ENCODE measurements at regions not wholly inside any gene's neighbourhood (a gene's known extent, or its start where the extent isn't known, plus 50 kb on each side); places are given as distances from the start of the nearest gene placed in this dataset.
"Not testable (repeated sequence)": the region's sequence is repeated elsewhere in the genome, so short reads cannot be mapped to it uniquely, and the experiment has no call there.

DNA sequence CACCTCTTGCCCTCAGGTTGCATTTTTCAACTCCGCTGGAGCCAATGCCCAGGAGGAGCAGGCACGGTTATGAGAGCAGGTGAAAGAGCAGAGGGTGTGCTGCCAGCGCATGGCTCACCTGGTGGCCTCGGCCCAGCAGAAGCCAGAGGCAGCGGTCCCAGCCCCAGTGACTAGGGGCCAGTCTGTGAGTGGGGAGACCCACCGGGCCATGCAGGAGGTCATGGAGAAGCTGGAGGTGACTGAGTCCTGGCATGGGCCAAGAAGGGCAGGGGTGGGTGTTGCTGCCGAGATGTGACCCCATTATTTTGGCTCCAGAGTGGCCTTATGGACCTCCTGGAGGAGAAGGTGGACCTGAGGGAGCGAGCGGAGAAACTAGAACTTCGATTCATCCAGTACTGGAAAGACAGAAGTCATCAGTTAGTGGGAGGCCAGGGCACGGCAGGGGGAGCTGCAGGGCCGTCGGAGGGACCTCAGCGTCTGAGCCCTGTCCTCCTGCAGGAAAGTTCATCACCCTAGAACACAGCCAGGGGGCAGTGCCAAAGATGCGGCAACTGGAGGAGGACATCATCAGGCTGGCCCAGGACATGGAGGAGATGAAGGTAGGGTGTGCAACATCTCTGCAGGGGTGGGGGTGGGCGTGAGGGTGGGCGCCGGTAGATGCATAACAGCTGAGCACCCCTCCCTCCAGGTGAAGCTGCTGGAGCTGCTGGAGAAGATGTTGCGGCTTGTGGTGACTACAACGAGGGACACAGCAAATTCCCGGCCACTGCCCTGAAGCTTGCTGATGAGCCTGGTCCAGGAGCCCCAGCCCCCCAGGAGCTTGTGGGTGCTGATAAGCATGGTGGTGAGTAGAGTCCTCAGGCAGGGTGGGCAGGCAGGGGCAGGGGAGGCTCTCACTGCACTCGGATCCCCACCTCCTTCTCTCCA is 58.9 kb upstream of the LYSMD4 start:
- H3K4me1 ChIP-seq (ENCODE audit: control insufficient read depth in 2 of 2, insufficient read depth in 2 of 2, low read length in 2 of 2); H3K36me3 ChIP-seq (ENCODE audit: control insufficient read depth in 2 of 3, insufficient read depth in 3 of 3, low read length in 3 of 3); H3K27me3 ChIP-seq (ENCODE audit: control insufficient read depth in 2 of 2, insufficient read depth in 2 of 2, low read length in 2 of 2); POLR2A ChIA-PET; H3K4me3 ChIP-seq (ENCODE audit: low read length); intact Hi-C loops (cut with micrococcal nuclease); ATAC-seq; H3K27ac Mint-ChIP-seq; H3K9me3 ChIP-seq (ENCODE audit: control insufficient read depth in 2 of 3, low read length in 3 of 3); DNase-seq; H3K36me3 Mint-ChIP-seq; H3K27ac ChIP-seq (ENCODE audit: low read depth, low read length); H3K9me3 Mint-ChIP-seq; CTCF ChIA-PET; H3K4me3 Mint-ChIP-seq; H3K4me1 Mint-ChIP-seq: not testable (repeated sequence)
- peaks cover 8 to 15% (median 14%) of the 10 kb centered on the region in 5 donors for H3K27me3 Mint-ChIP-seq

DNA sequence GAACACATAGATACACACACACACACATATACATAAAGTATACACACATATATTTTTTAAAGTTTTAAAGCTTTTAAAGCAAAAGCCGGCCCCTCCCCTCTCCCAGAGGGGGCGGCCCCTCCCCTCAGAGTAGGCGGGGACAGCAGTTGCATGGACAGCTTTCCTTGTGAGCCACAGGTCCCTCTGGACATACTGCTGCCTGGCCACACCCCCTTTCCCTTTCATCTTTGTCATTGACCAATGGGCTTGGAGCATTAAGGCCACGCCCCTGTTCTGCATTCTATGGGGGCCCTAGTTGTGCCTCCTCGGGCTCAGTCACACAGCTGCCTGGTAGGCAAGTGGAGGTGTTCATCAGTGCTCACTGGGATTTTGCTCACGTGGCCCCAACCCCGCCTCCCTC is 57.5 kb upstream of the LYSMD4 start:
- intact Hi-C loops (cut with micrococcal nuclease); H3K9me3 ChIP-seq (ENCODE audit: control insufficient read depth in 2 of 3, low read length in 3 of 3); CTCF ChIA-PET; H3K4me1 Mint-ChIP-seq; H3K27ac ChIP-seq (ENCODE audit: low read depth, low read length); H3K4me3 Mint-ChIP-seq; H3K36me3 Mint-ChIP-seq; DNase-seq; H3K4me3 ChIP-seq (ENCODE audit: low read length); H3K9me3 Mint-ChIP-seq; H3K4me1 ChIP-seq (ENCODE audit: control insufficient read depth in 2 of 2, insufficient read depth in 2 of 2, low read length in 2 of 2); H3K27me3 ChIP-seq (ENCODE audit: control insufficient read depth in 2 of 2, insufficient read depth in 2 of 2, low read length in 2 of 2); ATAC-seq; H3K36me3 ChIP-seq (ENCODE audit: control insufficient read depth in 2 of 3, insufficient read depth in 3 of 3, low read length in 3 of 3); H3K27ac Mint-ChIP-seq: not testable (repeated sequence)
- POLR2A ChIA-PET: interaction anchor here (1.2 kb wide), 1 partner anchor 60 kb away, joined by 3 read pairs; no protein-coding TSS in a partner anchor
- H3K27me3 Mint-ChIP-seq: peaks cover 8 to 19% (median 15%) of the 10 kb centered on the region in 5 donors

DNA sequence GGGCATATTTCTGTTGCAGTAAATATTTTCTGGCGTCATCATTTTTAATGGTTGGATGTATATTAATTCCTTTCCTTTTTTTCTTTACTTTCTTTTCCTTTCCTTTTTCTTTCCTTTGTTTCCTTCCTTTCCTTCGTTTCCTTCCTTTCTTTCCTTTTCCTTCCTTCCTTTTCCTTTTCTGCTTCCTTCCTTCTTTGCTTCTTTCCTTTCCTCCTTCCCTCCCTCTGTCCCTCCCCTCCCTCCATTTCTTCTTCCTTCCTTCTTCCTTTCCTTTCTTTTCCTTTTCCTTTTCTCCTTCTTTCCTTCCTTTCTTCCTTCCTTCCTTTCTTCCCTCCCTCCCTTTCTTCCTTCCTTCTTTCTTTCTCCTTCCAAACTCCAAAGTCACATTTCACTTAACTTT is 54.9 kb upstream of the LYSMD4 start:
- ATAC-seq (no peak), DNase-seq (no peak)
- no peaks in the 10 kb centered on the region for H3K9me3 Mint-ChIP-seq
- Histone ChIP-seq H3K4me1 (ENCODE audit: control insufficient read depth in 2 of 2, insufficient read depth in 2 of 2, low read length in 2 of 2) (no peaks in the 10 kb centered on the region), H3K36me3 (ENCODE audit: control insufficient read depth in 2 of 3, insufficient read depth in 3 of 3, low read length in 3 of 3) (no peaks in the 10 kb centered on the region), H3K27me3 (ENCODE audit: control insufficient read depth in 2 of 2, insufficient read depth in 2 of 2, low read length in 2 of 2) (no peaks in the 10 kb centered on the region), H3K4me3 (ENCODE audit: low read length) (no peak overlapping the region), H3K27ac (ENCODE audit: low read depth, low read length) (no peak overlapping the region), H3K9me3 (ENCODE audit: control insufficient read depth in 2 of 3, low read length in 3 of 3) (no peaks in the 10 kb centered on the region)
- CTCF ChIA-PET: no interaction called here
- POLR2A ChIA-PET: interaction anchor here (0.7 kb wide), 1 partner anchor 485 kb away, joined by 4 read pairs; no protein-coding TSS in a partner anchor
- H3K27me3 Mint-ChIP-seq: peaks cover 8 to 19% (median 15%) of the 10 kb centered on the region in 5 donors
- H3K4me3 Mint-ChIP-seq: no peak overlapping the region
- H3K27ac Mint-ChIP-seq: peak overlapping the region in 1 of 9 donors; percentile 53
- peaks cover 0 to 2% (median 0%) of the 10 kb centered on the region in 7 donors for H3K4me1 Mint-ChIP-seq
- peaks cover 0 to 4% (median 0%) of the 10 kb centered on the region in 5 donors for H3K36me3 Mint-ChIP-seq
- intact Hi-C loops (cut with micrococcal nuclease): no loop called here

DNA sequence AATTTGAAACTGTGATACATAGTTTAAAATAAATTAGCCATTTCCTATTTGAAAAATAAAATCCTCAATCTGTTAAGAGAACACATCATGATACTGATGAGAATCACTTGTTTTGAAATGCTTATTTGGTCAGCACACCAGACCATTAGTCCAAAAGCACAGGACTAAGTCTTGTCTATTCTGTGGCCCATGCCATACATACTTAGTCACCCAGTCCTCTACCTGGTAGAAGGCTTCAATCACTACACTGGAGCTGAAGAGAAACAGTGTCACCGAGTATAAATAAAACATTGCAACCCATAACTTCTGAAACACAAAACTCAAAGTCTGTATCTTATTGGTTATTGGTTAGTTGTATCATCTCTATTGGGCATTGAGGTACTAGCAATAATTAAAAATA is 51.6 kb upstream of the LYSMD4 start:
- H3K4me3 Mint-ChIP-seq; ATAC-seq; DNase-seq; H3K27me3 ChIP-seq (ENCODE audit: control insufficient read depth in 2 of 2, insufficient read depth in 2 of 2, low read length in 2 of 2); H3K4me1 ChIP-seq (ENCODE audit: control insufficient read depth in 2 of 2, insufficient read depth in 2 of 2, low read length in 2 of 2); H3K36me3 ChIP-seq (ENCODE audit: control insufficient read depth in 2 of 3, insufficient read depth in 3 of 3, low read length in 3 of 3); H3K9me3 ChIP-seq (ENCODE audit: control insufficient read depth in 2 of 3, low read length in 3 of 3); H3K27ac ChIP-seq (ENCODE audit: low read depth, low read length); H3K27ac Mint-ChIP-seq; intact Hi-C loops (cut with micrococcal nuclease); H3K4me3 ChIP-seq (ENCODE audit: low read length); H3K9me3 Mint-ChIP-seq; POLR2A ChIA-PET; H3K36me3 Mint-ChIP-seq; CTCF ChIA-PET; H3K4me1 Mint-ChIP-seq: not testable (repeated sequence)
- H3K27me3 Mint-ChIP-seq: peaks cover 11 to 25% (median 23%) of the 10 kb centered on the region in 5 donors

DNA sequence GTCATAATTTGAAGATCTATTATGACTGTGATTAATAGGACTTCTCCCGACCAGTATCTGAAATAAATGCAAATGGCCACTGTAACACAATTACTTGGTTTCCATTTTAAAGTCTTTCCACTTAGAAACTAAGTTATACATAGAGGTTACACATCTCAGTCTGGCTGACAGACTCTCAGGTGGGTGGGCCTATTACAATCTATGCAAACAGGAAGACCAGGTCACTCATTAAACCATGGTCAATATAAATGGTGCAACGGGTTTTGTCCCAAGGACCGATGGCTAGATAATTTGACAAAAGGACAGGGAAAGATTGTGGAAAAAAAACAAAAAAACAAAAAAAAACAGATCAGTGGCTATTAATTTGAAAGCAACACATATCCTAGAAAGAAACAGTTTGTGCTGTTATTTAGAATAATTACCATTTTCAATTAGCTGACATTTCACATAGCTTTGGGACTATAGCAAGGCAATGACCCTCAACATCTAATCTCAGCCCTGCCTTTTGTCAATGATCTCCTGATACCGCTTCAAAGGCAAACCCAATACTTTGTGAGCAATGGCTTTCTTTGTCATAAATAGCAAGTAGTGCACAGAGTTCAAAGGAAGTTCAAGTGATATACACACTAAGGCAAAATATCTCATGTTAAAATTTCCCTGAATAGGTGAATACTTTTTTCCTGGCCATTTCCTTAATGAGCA is 50.8 kb upstream of the LYSMD4 start:
- H3K9me3 Mint-ChIP-seq; H3K27me3 ChIP-seq (ENCODE audit: control insufficient read depth in 2 of 2, insufficient read depth in 2 of 2, low read length in 2 of 2); POLR2A ChIA-PET; H3K4me1 Mint-ChIP-seq; intact Hi-C loops (cut with micrococcal nuclease); H3K4me3 Mint-ChIP-seq; H3K27ac ChIP-seq (ENCODE audit: low read depth, low read length); H3K36me3 ChIP-seq (ENCODE audit: control insufficient read depth in 2 of 3, insufficient read depth in 3 of 3, low read length in 3 of 3); H3K27ac Mint-ChIP-seq; H3K9me3 ChIP-seq (ENCODE audit: control insufficient read depth in 2 of 3, low read length in 3 of 3); H3K4me3 ChIP-seq (ENCODE audit: low read length); H3K4me1 ChIP-seq (ENCODE audit: control insufficient read depth in 2 of 2, insufficient read depth in 2 of 2, low read length in 2 of 2); H3K36me3 Mint-ChIP-seq; DNase-seq; CTCF ChIA-PET; ATAC-seq: not testable (repeated sequence)
- peaks cover 8 to 22% (median 19%) of the 10 kb centered on the region in 5 donors for H3K27me3 Mint-ChIP-seq
